Neural progenitor cell (in vitro differentiated cells): ENCODE measurements at regions not wholly inside any gene's neighbourhood (a gene's known extent, or its start where the extent isn't known, plus 50 kb on each side); places are given as distances from the start of the nearest gene placed in this dataset.
"Not testable (repeated sequence)": the region's sequence is repeated elsewhere in the genome, so short reads cannot be mapped to it uniquely, and the experiment has no call there.

ENCODE experiments used
- DNase-seq: peaks from one replicate; pipeline ENCODE4 v3.0.0-alpha.2; 2016; ENCODE audit warnings: low spot score
- H2AFZ ChIP-seq: fragments of 200-600 bp; sonication (generic); replicated peaks from 2 replicates; pipeline ENCODE4 v1.6.1; 2016; ENCODE audit warnings: antibody characterized with exemption
- H3F3A ChIP-seq: fragments of 200-600 bp; sonication (generic); 2 replicates; pipeline ENCODE4 v1.6.1; 2016; ENCODE audit warnings: antibody characterized with exemption, low read depth
- H3K27ac ChIP-seq: fragments of 200-600 bp; sonication (generic); 2 replicates; pipeline ENCODE4 v1.5.1; 2016; ENCODE audit warnings: mild to moderate bottlenecking
- H3K27me3 ChIP-seq: fragments of 200-600 bp; sonication (generic); 2 replicates; pipeline ENCODE4 v1.6.1; 2016; ENCODE audit warnings: mild to moderate bottlenecking, moderate library complexity
- H3K36me3 ChIP-seq: fragments of 200-600 bp; sonication (generic); 2 replicates; pipeline ENCODE4 v1.5.1; 2016
- H3K4me1 ChIP-seq: fragments of 200-600 bp; sonication (generic); 2 replicates; pipeline ENCODE4 v1.6.1; 2016; ENCODE audit warnings: mixed run types
- H3K4me2 ChIP-seq: fragments of 200-600 bp; sonication (generic); 2 replicates; pipeline ENCODE4 v1.6.1; 2016
- H3K4me3 ChIP-seq: fragments of 200-600 bp; sonication (generic); 2 replicates; pipeline ENCODE4 v1.5.1; 2016
- H3K79me2 ChIP-seq: fragments of 200-600 bp; sonication (generic); 2 replicates; pipeline ENCODE4 v1.6.1; 2016; ENCODE audit warnings: low read depth
- H3K9ac ChIP-seq: fragments of 200-600 bp; sonication (generic); 2 replicates; pipeline ENCODE4 v1.6.1; 2016
- H3K9me3 ChIP-seq: fragments of 200-600 bp; sonication (generic); 2 replicates; pipeline ENCODE4 v1.5.1; 2016; ENCODE audit warnings: low read depth
- H4K20me1 ChIP-seq: fragments of 200-600 bp; sonication (generic); 2 replicates; pipeline ENCODE4 v1.6.1; 2016; ENCODE audit warnings: low read depth
- H3K27ac Mint-ChIP-seq: 3 replicates; pipeline ENCODE4 v1.8.0; 2021; ENCODE audit warnings: mixed read lengths
- H3K27me3 Mint-ChIP-seq: 2 replicates; pipeline ENCODE4 v1.8.0; 2022; ENCODE audit warnings: low read depth, mild to moderate bottlenecking, inconsistent platforms, moderate library complexity, mixed read lengths; ENCODE audit not compliant: insufficient read depth
- H3K36me3 Mint-ChIP-seq: 3 replicates; pipeline ENCODE4 v1.8.0; 2021; ENCODE audit warnings: mixed read lengths
- H3K4me1 Mint-ChIP-seq: 3 replicates; pipeline ENCODE4 v1.8.0; 2021; ENCODE audit warnings: mixed read lengths
- H3K4me3 Mint-ChIP-seq: 3 replicates; pipeline ENCODE4 v1.8.0; 2021; ENCODE audit warnings: mild to moderate bottlenecking, moderate library complexity, mixed read lengths
- H3K9me3 Mint-ChIP-seq: 3 replicates; pipeline ENCODE4 v1.8.0; 2020; ENCODE audit warnings: mixed read lengths
- EZH2 ChIP-seq: fragments of 200-600 bp; sonication (generic); IDR thresholded peaks from 2 replicates; pipeline ENCODE4 v1.6.1; 2017; ENCODE audit warnings: antibody characterized with exemption, mild to moderate bottlenecking, moderate library complexity
- EZH2phosphoT487 ChIP-seq: fragments of 200-600 bp; sonication (generic); IDR thresholded peaks from 2 replicates; pipeline ENCODE4 v1.6.1; 2017; ENCODE audit warnings: antibody characterized with exemption
- TF ChIP-seq, protein P1 (sequence below): fragments of 200-600 bp; sonication (generic); IDR thresholded peaks from 2 replicates; pipeline ENCODE4 v1.5.1; 2017; ENCODE audit warnings: antibody characterized with exemption, mild to moderate bottlenecking

DNA sequence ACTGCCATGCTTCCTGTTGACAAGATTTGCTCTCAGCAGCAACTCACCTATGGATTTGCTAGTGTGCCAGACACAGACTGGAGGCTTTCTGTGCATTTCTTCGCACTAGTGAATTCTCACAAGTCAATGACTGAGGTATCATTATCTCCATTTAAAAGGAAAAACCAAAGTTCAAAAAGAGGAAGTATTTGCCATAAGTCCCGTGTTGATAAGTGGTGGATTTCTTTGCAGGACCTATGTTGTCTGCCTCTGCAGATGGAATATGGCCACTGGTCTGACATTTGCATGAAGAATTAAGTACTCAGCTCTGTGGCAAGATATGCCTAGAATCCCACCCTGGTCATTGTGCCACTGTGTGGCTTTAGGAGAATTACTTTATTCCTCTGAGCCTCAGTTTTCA lies 299.6 kb downstream of the PAX3 start:
- no peak overlapping the region for H3K4me2 ChIP-seq
- no peak overlapping the region for H3K9ac ChIP-seq
- TF ChIP-seq, protein P1, sequence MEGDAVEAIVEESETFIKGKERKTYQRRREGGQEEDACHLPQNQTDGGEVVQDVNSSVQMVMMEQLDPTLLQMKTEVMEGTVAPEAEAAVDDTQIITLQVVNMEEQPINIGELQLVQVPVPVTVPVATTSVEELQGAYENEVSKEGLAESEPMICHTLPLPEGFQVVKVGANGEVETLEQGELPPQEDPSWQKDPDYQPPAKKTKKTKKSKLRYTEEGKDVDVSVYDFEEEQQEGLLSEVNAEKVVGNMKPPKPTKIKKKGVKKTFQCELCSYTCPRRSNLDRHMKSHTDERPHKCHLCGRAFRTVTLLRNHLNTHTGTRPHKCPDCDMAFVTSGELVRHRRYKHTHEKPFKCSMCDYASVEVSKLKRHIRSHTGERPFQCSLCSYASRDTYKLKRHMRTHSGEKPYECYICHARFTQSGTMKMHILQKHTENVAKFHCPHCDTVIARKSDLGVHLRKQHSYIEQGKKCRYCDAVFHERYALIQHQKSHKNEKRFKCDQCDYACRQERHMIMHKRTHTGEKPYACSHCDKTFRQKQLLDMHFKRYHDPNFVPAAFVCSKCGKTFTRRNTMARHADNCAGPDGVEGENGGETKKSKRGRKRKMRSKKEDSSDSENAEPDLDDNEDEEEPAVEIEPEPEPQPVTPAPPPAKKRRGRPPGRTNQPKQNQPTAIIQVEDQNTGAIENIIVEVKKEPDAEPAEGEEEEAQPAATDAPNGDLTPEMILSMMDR: no peak
- TF ChIP-seq EZH2phosphoT487: no peak
- TF ChIP-seq EZH2: no peak
- no peaks in the 10 kb centered on the region for H4K20me1 ChIP-seq
- H3K79me2 ChIP-seq: no peaks in the 10 kb centered on the region
- H3K27me3 ChIP-seq: no peaks in the 10 kb centered on the region
- H3K36me3 Mint-ChIP-seq: no peaks in the 10 kb centered on the region
- H3K27ac Mint-ChIP-seq: no peak overlapping the region
- no peaks in the 10 kb centered on the region for H3K9me3 ChIP-seq
- peaks cover 3% of the 10 kb centered on the region for H3K4me1 Mint-ChIP-seq
- no peak for DNase-seq
- no peak overlapping the region for H3K4me3 ChIP-seq
- peaks cover 2% of the 10 kb centered on the region for H3K9me3 Mint-ChIP-seq
- H3F3A ChIP-seq: peaks cover 4% of the 10 kb centered on the region
- peaks cover 9% of the 10 kb centered on the region for H3K4me1 ChIP-seq
- H3K27ac ChIP-seq: no peak overlapping the region
- no peak overlapping the region for H3K4me3 Mint-ChIP-seq
- H3K27me3 Mint-ChIP-seq: peaks cover 2% of the 10 kb centered on the region
- peak overlapping the region; percentile 24 for H2AFZ ChIP-seq
- no peaks in the 10 kb centered on the region for H3K36me3 ChIP-seq

DNA sequence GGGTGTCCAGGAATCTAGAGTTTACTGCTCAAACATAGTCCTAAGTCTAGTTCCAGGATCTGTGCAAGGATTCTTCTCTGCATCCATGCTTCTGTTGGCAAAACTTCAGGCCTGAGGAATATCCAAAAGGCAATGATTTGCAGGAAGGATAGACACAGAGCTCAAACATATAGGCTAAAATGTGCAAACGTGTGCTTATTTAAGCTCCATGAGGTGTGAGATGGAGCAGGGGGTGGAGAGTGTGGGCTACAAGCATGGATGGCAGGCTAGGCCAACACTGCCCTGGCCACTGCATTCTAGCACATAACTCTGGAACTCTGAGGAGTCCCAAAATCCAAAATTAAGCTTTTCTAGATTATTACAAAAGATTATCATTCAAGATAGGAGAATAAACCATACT lies 301.1 kb downstream of the PAX3 start:
- H3K4me3 Mint-ChIP-seq: no peak overlapping the region
- Histone ChIP-seq H3K4me1 (peaks cover 9% of the 10 kb centered on the region), H3K9me3 (no peaks in the 10 kb centered on the region), H4K20me1 (no peaks in the 10 kb centered on the region), H3F3A (peaks cover 4% of the 10 kb centered on the region), H3K36me3 (no peaks in the 10 kb centered on the region), H3K4me2 (no peak overlapping the region), H2AFZ (no peak overlapping the region), H3K27ac (no peak overlapping the region), H3K79me2 (no peaks in the 10 kb centered on the region), H3K9ac (no peak overlapping the region), H3K27me3 (no peaks in the 10 kb centered on the region), H3K4me3 (no peak overlapping the region)
- peaks cover 2% of the 10 kb centered on the region for H3K27me3 Mint-ChIP-seq
- peaks cover 2% of the 10 kb centered on the region for H3K9me3 Mint-ChIP-seq
- TF ChIP-seq EZH2 (no peak), EZH2phosphoT487 (no peak)
- TF ChIP-seq, protein P1: no peak
- peaks cover 7% of the 10 kb centered on the region for H3K4me1 Mint-ChIP-seq
- DNase-seq: no peak
- H3K27ac Mint-ChIP-seq: no peak overlapping the region
- H3K36me3 Mint-ChIP-seq: no peaks in the 10 kb centered on the region

DNA sequence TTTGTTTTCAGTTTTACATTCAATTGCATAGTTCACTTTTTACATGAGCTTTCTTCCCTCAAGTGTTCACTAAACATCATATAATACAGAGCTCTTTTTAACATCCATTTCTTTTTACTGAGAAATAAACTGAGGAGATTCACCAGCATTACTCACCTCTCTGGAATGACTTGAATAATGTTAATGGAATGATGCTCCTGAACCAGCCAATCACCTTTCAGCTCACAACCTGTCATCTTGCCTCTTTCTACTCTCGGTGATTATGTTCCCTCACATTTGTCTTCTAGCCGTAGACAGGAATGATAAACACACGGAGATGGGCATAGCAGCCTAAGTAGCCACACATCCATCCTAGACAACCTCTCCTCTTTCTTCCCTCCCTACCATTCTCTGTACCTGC lies 301.7 kb downstream of the PAX3 start:
- Mint-ChIP-seq H3K9me3 (peaks cover 2% of the 10 kb centered on the region), H3K4me1 (peaks cover 7% of the 10 kb centered on the region), H3K27me3 (no peaks in the 10 kb centered on the region), H3K4me3 (no peak overlapping the region), H3K27ac (no peak overlapping the region), H3K36me3 (no peaks in the 10 kb centered on the region)
- no peak for DNase-seq
- H4K20me1 ChIP-seq: no peaks in the 10 kb centered on the region
- H3K4me3 ChIP-seq: no peak overlapping the region
- H3K9me3 ChIP-seq: no peaks in the 10 kb centered on the region
- H3K27me3 ChIP-seq: no peaks in the 10 kb centered on the region
- H3K79me2 ChIP-seq: no peaks in the 10 kb centered on the region
- no peak overlapping the region for H2AFZ ChIP-seq
- H3K4me2 ChIP-seq: no peak overlapping the region
- no peak overlapping the region for H3K27ac ChIP-seq
- TF ChIP-seq, protein P1: no peak
- TF ChIP-seq EZH2 (no peak), EZH2phosphoT487 (no peak)
- peaks cover 4% of the 10 kb centered on the region for H3F3A ChIP-seq
- no peak overlapping the region for H3K9ac ChIP-seq
- H3K36me3 ChIP-seq: no peaks in the 10 kb centered on the region
- peaks cover 9% of the 10 kb centered on the region for H3K4me1 ChIP-seq

DNA sequence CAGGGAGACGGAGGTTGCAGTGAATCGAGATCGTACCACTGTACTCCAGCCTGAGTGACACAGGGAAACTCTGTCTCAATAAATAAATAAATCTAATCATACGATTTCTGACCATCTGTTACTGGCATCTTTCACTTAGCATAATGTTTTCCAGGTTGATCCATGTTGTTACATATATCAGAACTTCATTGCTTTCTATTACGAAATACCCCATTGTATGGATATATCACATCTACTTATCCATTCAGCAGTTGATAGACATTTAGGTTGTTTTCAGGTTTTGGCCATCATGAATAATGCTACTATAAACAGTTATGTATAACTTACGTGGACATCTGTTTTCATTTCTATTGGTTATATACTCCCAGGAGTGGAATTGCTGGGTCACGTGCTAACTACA lies 303.9 kb downstream of the PAX3 start:
- TF ChIP-seq, protein P1: no peak
- TF ChIP-seq EZH2 (no peak), EZH2phosphoT487 (no peak)
- Mint-ChIP-seq H3K27ac (no peak overlapping the region), H3K9me3 (peaks cover 2% of the 10 kb centered on the region), H3K4me1 (peaks cover 7% of the 10 kb centered on the region), H3K4me3 (no peak overlapping the region), H3K36me3 (no peaks in the 10 kb centered on the region), H3K27me3 (peaks cover 2% of the 10 kb centered on the region)
- H3K4me3 ChIP-seq: no peak overlapping the region
- peaks cover 9% of the 10 kb centered on the region for H3K4me1 ChIP-seq
- H2AFZ ChIP-seq: no peak overlapping the region
- DNase-seq: no peak
- no peaks in the 10 kb centered on the region for H3K79me2 ChIP-seq
- H4K20me1 ChIP-seq: no peaks in the 10 kb centered on the region
- H3K9ac ChIP-seq: no peak overlapping the region
- no peaks in the 10 kb centered on the region for H3K36me3 ChIP-seq
- H3K9me3 ChIP-seq: no peaks in the 10 kb centered on the region
- H3K4me2 ChIP-seq: no peak overlapping the region
- peaks cover 4% of the 10 kb centered on the region for H3F3A ChIP-seq
- H3K27ac ChIP-seq: no peak overlapping the region
- no peaks in the 10 kb centered on the region for H3K27me3 ChIP-seq

DNA sequence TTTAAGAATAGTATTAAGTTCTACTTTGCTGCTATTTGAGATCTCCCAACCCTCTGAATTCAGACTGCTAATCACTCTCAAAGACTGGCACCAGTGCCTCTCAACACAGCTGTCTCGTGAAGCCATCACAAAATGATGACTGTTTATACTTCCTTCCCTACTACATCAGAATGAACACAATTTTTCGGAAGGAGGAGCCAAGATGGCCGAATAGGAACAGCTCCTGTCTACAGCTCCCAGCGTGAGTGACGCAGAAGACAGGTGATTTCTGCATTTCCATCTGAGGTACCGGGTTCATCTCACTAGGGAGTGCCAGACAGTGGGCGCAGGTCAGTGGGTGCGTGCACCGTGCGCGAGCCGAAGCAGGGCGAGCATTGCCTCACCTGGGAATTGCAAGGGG lies 314.4 kb downstream of the PAX3 start:
- not testable (repeated sequence) for H3K27ac Mint-ChIP-seq, H3K4me3 Mint-ChIP-seq, H3K27me3 Mint-ChIP-seq

More for the DNA sequence above, 314.4 kb downstream of the PAX3 start:
- not testable (repeated sequence) for H3F3A ChIP-seq, H3K36me3 ChIP-seq, DNase-seq, H3K36me3 Mint-ChIP-seq, H2AFZ ChIP-seq, H3K27ac ChIP-seq, H3K4me3 ChIP-seq, H4K20me1 ChIP-seq, H3K4me2 ChIP-seq, H3K9me3 Mint-ChIP-seq, H3K9ac ChIP-seq, H3K27me3 ChIP-seq, H3K79me2 ChIP-seq, H3K9me3 ChIP-seq
- peaks cover 19% of the 10 kb centered on the region for H3K4me1 ChIP-seq
- H3K4me1 Mint-ChIP-seq: peaks cover 26% of the 10 kb centered on the region
